CMK (cell line): ENCODE measurements at regions not wholly inside any gene's neighbourhood (a gene's known extent, or its start where the extent isn't known, plus 50 kb on each side); places are given as distances from the start of the nearest gene placed in this dataset.
"Not testable (repeated sequence)": the region's sequence is repeated elsewhere in the genome, so short reads cannot be mapped to it uniquely, and the experiment has no call there.

Experiments
- DNase-seq: peaks from one replicate; pipeline ENCODE4 v3.0.0-alpha.2; 2010; ENCODE audit warnings: low read depth

GRCh38 chr13:23086968-23087623 lies 93.7 kb upstream of the SGCG start:
- no peak for DNase-seq

GRCh38 chr13:23087880-23088279 lies 92.9 kb upstream of the SGCG start:
- DNase-seq = no peak

- no peak for DNase-seq
Observed at GRCh38 chr13:23098161-23098907, 82.4 kb upstream of the SGCG start.

- no peak for DNase-seq
Observed at GRCh38 chr13:23105051-23105450, 75.7 kb upstream of the SGCG start.

- DNase-seq = no peak
Observed at GRCh38 chr13:23107665-23108064, 73.1 kb upstream of the SGCG start.

GRCh38 chr13:23119131-23119530 lies 61.6 kb upstream of the SGCG start:
- DNase-seq = no peak

- DNase-seq = not testable (repeated sequence)
Observed at GRCh38 chr13:23127540-23127939, 53.2 kb upstream of the SGCG start.

- no peak for DNase-seq
Observed at GRCh38 chr13:23129331-23129730, 51.4 kb upstream of the SGCG start.
